GM19397 (cell line): ENCODE measurements at regions not wholly inside any gene's neighbourhood (a gene's known extent, or its start where the extent isn't known, plus 50 kb on each side); places are given as distances from the start of the nearest gene placed in this dataset.
"Not testable (repeated sequence)": the region's sequence is repeated elsewhere in the genome, so short reads cannot be mapped to it uniquely, and the experiment has no call there.

Source experiments
- ATAC-seq: cut with Tn5 transposase; IDR thresholded peaks from one replicate; pipeline ENCODE4 v1.9.1; 2021; ENCODE audit warnings: mild to moderate bottlenecking, moderate library complexity; ENCODE audit not compliant: unreplicated experiment

DNA sequence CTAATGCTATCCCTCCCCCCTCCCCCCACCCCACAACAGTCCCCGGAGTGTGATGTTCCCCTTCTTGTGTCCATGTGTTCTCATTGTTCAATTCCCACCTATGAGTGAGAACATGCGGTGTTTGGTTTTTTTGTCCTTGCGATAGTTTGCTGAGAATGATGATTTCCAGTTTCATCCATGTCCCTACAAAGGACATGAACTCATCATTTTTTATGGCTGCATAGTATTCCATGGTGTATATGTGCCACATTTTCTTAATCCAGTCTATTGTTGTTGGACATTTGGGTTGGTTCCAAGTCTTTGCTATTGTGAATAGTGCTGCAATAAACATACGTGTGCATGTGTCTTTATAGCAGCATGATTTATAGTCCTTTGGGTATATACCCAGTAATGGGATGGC is 133.7 kb upstream of the ANK3 start:
- not testable (repeated sequence) for ATAC-seq

DNA sequence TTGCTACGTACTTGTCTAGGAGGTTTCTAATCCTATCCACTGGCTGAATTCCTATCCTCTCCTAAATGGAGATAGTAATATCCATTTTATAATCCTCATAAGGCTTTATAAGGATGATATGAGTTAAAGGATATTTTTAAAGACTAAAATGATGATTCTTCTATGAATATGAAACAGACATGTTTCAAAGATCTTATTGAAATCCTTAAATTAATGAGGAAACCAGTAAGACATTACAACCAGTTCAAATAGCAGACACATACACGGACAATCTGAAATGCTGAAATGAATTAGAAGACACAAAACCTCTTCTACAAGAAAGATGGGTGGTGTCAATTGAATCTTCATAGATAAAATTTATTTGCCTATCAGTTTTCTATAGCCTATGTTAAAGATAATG is 132.9 kb upstream of the ANK3 start:
- ATAC-seq, result no peak

GRCh38 chr10:60521974-60522405 is 132.3 kb upstream of the ANK3 start:
- no peak for ATAC-seq

DNA sequence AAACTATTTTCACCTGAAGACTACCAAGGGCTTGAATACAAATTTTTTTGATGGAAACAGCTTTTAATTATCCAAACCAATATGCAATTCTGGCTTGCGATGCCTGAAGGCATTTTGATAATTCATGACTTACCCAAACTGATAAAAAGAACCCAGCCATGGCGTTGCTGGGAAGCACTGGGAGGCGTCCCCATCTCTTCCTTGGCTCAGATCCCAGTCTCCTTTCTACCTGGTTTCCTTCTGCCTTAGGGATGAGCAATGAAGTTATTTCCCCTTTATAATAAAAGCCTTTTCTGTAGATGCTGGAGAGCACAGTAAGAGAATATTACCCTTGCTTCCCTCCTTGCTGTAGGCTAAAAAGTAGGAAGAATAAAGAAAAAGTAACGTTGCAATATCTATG is 129.1 kb upstream of the ANK3 start:
- ATAC-seq, result no peak

- ATAC-seq, result no peak
Measured at GRCh38 chr10:60517805-60518204, 128.1 kb upstream of the ANK3 start.

DNA sequence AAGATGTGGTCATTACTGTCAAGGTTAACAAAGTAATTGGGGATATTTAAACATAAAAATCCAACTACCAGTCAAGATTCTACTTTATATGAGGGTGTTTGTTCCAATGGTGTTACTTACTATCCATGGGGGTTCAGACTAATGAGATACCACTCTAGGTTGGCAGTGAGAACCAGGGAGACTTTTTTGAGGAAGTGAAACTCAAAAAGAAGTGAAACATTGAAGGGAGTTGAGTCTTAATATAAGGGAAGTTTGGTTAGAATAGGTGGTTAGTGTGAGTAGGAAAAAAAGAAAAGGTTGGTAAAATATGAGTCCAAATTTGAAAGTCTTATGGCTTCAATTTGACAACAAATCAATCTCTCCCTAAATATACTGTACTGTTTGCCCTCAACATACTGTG is 123.6 kb upstream of the ANK3 start:
- ATAC-seq, result peak; percentile 66

DNA sequence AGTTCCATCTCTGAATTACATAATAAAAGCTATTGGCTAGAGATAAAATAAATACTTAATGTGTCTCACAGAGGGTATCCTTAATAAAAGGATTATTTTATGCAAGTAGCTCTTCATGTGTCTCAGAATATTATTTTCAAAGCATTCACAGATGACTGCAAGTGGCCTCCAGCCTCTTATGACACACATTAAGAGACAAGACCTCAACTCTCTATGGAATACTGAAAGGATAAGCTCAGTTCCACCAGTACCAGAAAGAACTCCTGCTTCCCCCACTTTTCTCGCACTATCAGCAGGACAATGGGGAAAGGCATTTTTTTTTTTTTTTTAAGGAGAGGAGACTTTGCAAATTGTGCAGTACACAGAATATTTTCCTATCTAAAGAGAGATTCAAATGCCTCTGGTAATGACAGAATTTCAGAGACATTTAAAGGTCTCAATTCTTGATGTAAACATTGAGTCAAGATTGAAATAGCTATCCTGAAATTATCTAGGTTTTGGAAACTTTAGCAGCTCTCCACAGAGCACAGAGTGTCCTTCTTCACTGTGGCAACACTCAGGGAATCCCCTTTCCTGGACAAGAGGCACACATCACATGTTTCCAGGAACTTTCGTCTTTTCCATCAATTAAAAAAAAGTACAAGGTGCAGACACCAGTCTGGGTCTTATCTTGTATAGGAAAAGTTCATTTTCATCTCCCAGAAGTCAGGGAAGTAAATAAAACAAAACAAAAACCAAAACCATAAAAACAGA is 122.0 kb upstream of the ANK3 start:
- no peak for ATAC-seq

GRCh38 chr10:60508831-60509230 is 119.2 kb upstream of the ANK3 start:
- no peak for ATAC-seq

GRCh38 chr10:60508037-60508436 is 118.4 kb upstream of the ANK3 start:
- no peak for ATAC-seq

GRCh38 chr10:60502621-60503020 is 112.9 kb upstream of the ANK3 start:
- ATAC-seq, result no peak

- no peak for ATAC-seq
Measured at GRCh38 chr10:60498985-60499384, 109.3 kb upstream of the ANK3 start.

- no peak for ATAC-seq
Measured at GRCh38 chr10:60497364-60497763, 107.7 kb upstream of the ANK3 start.

- no peak for ATAC-seq
Measured at GRCh38 chr10:60496181-60496580, 106.5 kb upstream of the ANK3 start.

GRCh38 chr10:60495338-60496055 is 105.8 kb upstream of the ANK3 start:
- ATAC-seq, result no peak

GRCh38 chr10:60494774-60495173 is 105.1 kb upstream of the ANK3 start:
- ATAC-seq, result no peak

GRCh38 chr10:60491162-60491561 is 101.5 kb upstream of the ANK3 start:
- no peak for ATAC-seq

- no peak for ATAC-seq
Measured at GRCh38 chr10:60490013-60490412, 100.3 kb upstream of the ANK3 start.

DNA sequence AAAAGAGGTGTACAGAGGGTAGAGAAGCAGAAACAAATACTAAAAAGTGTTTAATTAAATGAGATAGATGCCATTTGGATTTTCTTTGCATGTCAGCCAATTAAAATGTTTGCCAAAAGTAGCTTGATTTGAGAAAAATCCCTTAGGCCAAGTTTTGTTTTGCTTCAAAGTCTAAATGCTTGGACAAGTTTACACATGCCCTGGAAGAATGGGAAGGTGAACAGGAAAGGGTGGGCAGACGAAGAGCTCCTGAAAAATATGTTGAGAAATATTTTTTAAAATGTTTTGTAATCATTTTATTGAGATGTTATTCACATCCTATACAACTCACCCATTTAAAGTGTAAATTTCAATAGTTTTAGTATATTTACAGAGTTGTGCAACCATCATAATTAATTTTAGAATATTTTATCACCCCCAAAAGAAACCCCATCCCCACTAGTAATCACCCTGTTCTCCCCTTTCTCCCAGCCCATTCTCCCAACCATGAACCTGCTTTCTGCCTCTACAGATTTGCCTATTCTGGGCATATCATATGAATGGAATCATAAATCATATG is 98.5 kb upstream of the ANK3 start:
- ATAC-seq, result no peak

- no peak for ATAC-seq
Measured at GRCh38 chr10:60487543-60487942, 97.9 kb upstream of the ANK3 start.

GRCh38 chr10:60485025-60485424 is 95.3 kb upstream of the ANK3 start:
- ATAC-seq, result no peak

DNA sequence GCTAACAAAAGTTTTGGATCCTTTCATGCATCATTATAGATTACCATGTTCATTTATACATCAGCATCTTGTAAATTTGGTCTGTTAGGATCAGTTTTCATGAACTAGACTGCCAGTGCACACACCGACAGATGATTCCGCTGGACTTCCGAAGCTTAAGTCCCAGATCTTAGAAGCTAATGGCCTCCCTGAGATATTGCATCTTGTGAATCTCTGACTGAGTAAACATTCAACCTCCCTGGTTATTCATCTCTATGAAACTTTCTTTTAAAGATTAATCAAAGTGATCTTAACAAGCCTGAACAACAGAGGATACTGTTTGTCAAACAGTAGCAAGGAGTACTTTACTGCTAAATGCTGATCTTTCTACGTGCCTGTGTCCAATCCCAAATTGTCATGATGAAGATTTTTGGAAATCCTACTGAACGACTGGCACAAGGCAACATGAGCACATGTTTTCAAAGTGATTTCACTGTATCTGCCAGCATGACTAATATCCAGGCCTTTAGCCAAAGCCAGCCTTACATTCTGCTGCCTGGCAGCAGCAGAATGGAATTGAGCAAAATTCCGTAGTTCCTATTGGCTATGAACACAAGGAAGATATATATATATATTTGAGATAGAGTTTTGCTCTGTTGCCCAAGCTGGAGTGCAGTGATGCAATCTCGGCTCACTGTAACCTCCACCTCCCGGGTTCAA is 91.3 kb upstream of the ANK3 start:
- ATAC-seq, result no peak
